ENCODE measurements at regions not wholly inside any gene's neighbourhood (a gene's known extent, or its start where the extent isn't known, plus 50 kb on each side); places are given as distances from the start of the nearest gene placed in this dataset.
"Not testable (repeated sequence)": the region's sequence is repeated elsewhere in the genome, so short reads cannot be mapped to it uniquely, and the experiment has no call there.

DNA sequence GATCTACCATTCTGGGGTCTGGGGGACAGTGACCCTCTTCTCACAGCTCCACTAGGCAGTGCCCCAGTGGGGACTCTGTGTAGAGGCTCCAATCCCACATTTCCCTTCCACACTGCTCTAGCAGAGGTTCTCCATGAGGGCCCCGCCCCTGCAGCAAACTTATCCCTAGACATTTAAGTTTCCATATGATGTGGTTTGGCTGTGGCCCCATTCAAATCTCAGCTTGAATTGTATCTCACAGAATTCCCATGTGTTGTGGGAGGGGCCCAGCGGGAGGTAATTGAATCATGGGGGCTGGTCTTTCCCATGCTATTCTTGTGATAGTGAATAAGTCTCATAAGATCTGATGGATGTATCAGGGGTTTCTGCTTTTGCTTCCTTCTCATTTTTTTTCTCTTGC lies 241.3 kb downstream of the DPY19L2 start:
- H3K27me3 ChIP-seq (replicated peaks in 1 of 4; ENCODE audit: control extremely low read depth in 1 of 4, control insufficient read depth in 3 of 4, insufficient read depth in 4 of 4, low read length in 3 of 4); H3K4me1 Mint-ChIP-seq; H3K79me2 ChIP-seq (ENCODE audit: control insufficient read depth, insufficient read depth, low read length); H3K27me3 Mint-ChIP-seq; DNase-seq; CTCF ChIA-PET; POLR2A ChIA-PET; H3K4me3 Mint-ChIP-seq; H3K36me3 ChIP-seq (replicated peaks in 1 of 2; ENCODE audit: control extremely low read depth in 1 of 2, control insufficient read depth in 1 of 2, extremely low read depth in 1 of 2, insufficient read depth in 2 of 2, low read length in 1 of 2); intact Hi-C loops (cut with micrococcal nuclease); ATAC-seq (ENCODE audit: low read depth); H3K4me3 ChIP-seq (ENCODE audit: control extremely low read depth in 1 of 5, extremely low read depth in 1 of 5, insufficient read depth in 1 of 5, low read depth in 2 of 5, low read length in 4 of 5); H3K9me3 Mint-ChIP-seq (ENCODE audit: insufficient read depth); H2AFZ ChIP-seq (ENCODE audit: insufficient read depth, low read depth, low read length, poor library complexity, severe bottlenecking); H3K9me3 ChIP-seq (ENCODE audit: control extremely low read depth in 1 of 3, control insufficient read depth in 2 of 3, insufficient read depth in 1 of 3, low read length in 2 of 3); H4K20me1 ChIP-seq (ENCODE audit: control insufficient read depth, insufficient read depth, low read length, poor library complexity, severe bottlenecking); H3K9ac ChIP-seq (ENCODE audit: low read length); H3K27ac Mint-ChIP-seq; H3K4me2 ChIP-seq (replicated peaks; ENCODE audit: low read depth, low read length, poor library complexity, severe bottlenecking); H3K4me1 ChIP-seq (ENCODE audit: control insufficient read depth in 2 of 2, insufficient read depth in 2 of 2, low read length in 2 of 2); H3K27ac ChIP-seq (ENCODE audit: low read length in 2 of 2): not testable (repeated sequence)
- 100% methylated on average over 1 of the region's 2 CpGs for WGBS (ENCODE audit: insufficient coverage)

DNA sequence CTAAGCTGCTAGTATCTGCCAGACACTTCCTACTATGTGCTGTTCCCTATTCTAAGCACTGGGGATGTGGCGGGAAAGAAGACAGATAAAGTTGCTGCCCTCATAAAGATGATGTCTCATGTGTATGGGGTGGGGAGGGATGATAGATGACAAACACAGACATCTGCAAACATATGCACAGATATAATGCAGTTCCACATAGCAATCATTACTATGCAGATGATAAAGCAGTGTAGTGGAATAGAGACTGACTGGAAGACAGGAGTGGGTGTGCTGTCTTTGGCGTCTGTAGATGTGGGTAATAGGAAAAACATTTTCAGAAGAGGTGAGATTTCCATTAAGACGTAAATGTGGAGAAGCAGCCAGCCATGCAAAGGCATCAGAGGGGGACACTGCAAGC lies 243.6 kb downstream of the DPY19L2 start:
- intact Hi-C loops (cut with micrococcal nuclease) = no loop called here
- Histone ChIP-seq H4K20me1 (ENCODE audit: control insufficient read depth, insufficient read depth, low read length, poor library complexity, severe bottlenecking) (no peaks in the 10 kb centered on the region), H3K4me2 (replicated peaks; ENCODE audit: low read depth, low read length, poor library complexity, severe bottlenecking) (no peak overlapping the region), H3K27ac (ENCODE audit: low read length in 2 of 2) (no peak overlapping the region), H3K9me3 (ENCODE audit: control extremely low read depth in 1 of 3, control insufficient read depth in 2 of 3, insufficient read depth in 1 of 3, low read length in 2 of 3) (no peaks in the 10 kb centered on the region), H3K27me3 (replicated peaks in 1 of 4; ENCODE audit: control extremely low read depth in 1 of 4, control insufficient read depth in 3 of 4, insufficient read depth in 4 of 4, low read length in 3 of 4) (no peaks in the 10 kb centered on the region), H3K36me3 (replicated peaks in 1 of 2; ENCODE audit: control extremely low read depth in 1 of 2, control insufficient read depth in 1 of 2, extremely low read depth in 1 of 2, insufficient read depth in 2 of 2, low read length in 1 of 2) (no peaks in the 10 kb centered on the region), H3K79me2 (ENCODE audit: control insufficient read depth, insufficient read depth, low read length) (no peaks in the 10 kb centered on the region), H3K9ac (ENCODE audit: low read length) (no peak overlapping the region), H2AFZ (ENCODE audit: insufficient read depth, low read depth, low read length, poor library complexity, severe bottlenecking) (no peak overlapping the region), H3K4me1 (ENCODE audit: control insufficient read depth in 2 of 2, insufficient read depth in 2 of 2, low read length in 2 of 2) (no peaks in the 10 kb centered on the region), H3K4me3 (ENCODE audit: control extremely low read depth in 1 of 5, extremely low read depth in 1 of 5, insufficient read depth in 1 of 5, low read depth in 2 of 5, low read length in 4 of 5) (no peak overlapping the region)
- Mint-ChIP-seq H3K9me3 (ENCODE audit: insufficient read depth) (no peaks in the 10 kb centered on the region), H3K27me3 (no peaks in the 10 kb centered on the region), H3K27ac (no peak overlapping the region), H3K4me1 (no peaks in the 10 kb centered on the region), H3K4me3 (no peak overlapping the region)
- ATAC-seq (ENCODE audit: low read depth) = no peak
- CTCF ChIA-PET = no interaction called here
- 84% methylated on average over 2 of the region's 3 CpGs for WGBS (ENCODE audit: insufficient coverage)
- TF ChIP-seq, protein P1, sequence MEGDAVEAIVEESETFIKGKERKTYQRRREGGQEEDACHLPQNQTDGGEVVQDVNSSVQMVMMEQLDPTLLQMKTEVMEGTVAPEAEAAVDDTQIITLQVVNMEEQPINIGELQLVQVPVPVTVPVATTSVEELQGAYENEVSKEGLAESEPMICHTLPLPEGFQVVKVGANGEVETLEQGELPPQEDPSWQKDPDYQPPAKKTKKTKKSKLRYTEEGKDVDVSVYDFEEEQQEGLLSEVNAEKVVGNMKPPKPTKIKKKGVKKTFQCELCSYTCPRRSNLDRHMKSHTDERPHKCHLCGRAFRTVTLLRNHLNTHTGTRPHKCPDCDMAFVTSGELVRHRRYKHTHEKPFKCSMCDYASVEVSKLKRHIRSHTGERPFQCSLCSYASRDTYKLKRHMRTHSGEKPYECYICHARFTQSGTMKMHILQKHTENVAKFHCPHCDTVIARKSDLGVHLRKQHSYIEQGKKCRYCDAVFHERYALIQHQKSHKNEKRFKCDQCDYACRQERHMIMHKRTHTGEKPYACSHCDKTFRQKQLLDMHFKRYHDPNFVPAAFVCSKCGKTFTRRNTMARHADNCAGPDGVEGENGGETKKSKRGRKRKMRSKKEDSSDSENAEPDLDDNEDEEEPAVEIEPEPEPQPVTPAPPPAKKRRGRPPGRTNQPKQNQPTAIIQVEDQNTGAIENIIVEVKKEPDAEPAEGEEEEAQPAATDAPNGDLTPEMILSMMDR (IDR thresholded peaks at IDR 0.05) = no peak
- TF ChIP-seq EZH2 (IDR thresholded peaks at IDR 0.05; ENCODE audit: borderline replicate concordance, insufficient read depth, low read depth, low read length, poor library complexity, severe bottlenecking) = no peak
- DNase-seq = no peak
- POLR2A ChIA-PET = no interaction called here

All from B cell (primary cell).